ENCODE measurements at regions not wholly inside any gene's neighbourhood (a gene's known extent, or its start where the extent isn't known, plus 50 kb on each side); places are given as distances from the start of the nearest gene placed in this dataset.

GRCh38 chr20:10784554-10785183 is 110.9 kb upstream of the JAG1 start:
- no peak for TF ChIP-seq EP300 (conservative IDR thresholded peaks at IDR 0.05; ENCODE audit: poor library complexity, severe bottlenecking)
- no peak for TF ChIP-seq RAD21 (conservative IDR thresholded peaks at IDR 0.05)
- TF ChIP-seq POLR2AphosphoS5 (IDR thresholded peaks at IDR 0.05), result no peak
- TF ChIP-seq REST (IDR thresholded peaks at IDR 0.05; ENCODE audit: borderline replicate concordance), result no peak
- no peak for TF ChIP-seq TAF1 (IDR thresholded peaks at IDR 0.05; ENCODE audit: low read depth)
- no peak for TF ChIP-seq MXI1 (conservative IDR thresholded peaks at IDR 0.05; ENCODE audit: poor library complexity, severe bottlenecking)
- TF ChIP-seq EZH2 (IDR thresholded peaks at IDR 0.05; ENCODE audit: borderline replicate concordance, insufficient read depth, low read length, poor library complexity, severe bottlenecking), result no peak
- TF ChIP-seq CTCF (IDR thresholded peaks at IDR 0.05; ENCODE audit: poor library complexity, severe bottlenecking), result no peak
- no peak for TF ChIP-seq SMC3 (conservative IDR thresholded peaks at IDR 0.05; ENCODE audit: poor library complexity)
- no peak overlapping the region for H2AFZ ChIP-seq (ENCODE audit: low read depth, low read length)
- peak overlapping the region; percentile 44 for H3K27ac ChIP-seq (ENCODE audit: low read length)
- H4K20me1 ChIP-seq (ENCODE audit: insufficient read depth), result no peaks in the 10 kb centered on the region
- H3F3A ChIP-seq (ENCODE audit: insufficient read depth, low read length, poor library complexity, severe bottlenecking), result no peaks in the 10 kb centered on the region
- no peaks in the 10 kb centered on the region for H3K36me3 ChIP-seq (ENCODE audit: insufficient read depth, low read length)
- H3K79me2 ChIP-seq (replicated peaks; ENCODE audit: insufficient read depth, low read length), result no peaks in the 10 kb centered on the region
- H3K27me3 ChIP-seq (ENCODE audit: insufficient read depth, low read depth, low read length), result no peaks in the 10 kb centered on the region
- no peak overlapping the region for H3K4me2 ChIP-seq (ENCODE audit: low read length)
- H3K9ac ChIP-seq (ENCODE audit: low read length), result no peak overlapping the region
- peak overlapping the region; percentile 5 for H3K4me3 ChIP-seq (ENCODE audit: low read length)
- H3K9me3 ChIP-seq (ENCODE audit: low read length), result no peaks in the 10 kb centered on the region
- no peaks in the 10 kb centered on the region for H3K9me2 ChIP-seq (ENCODE audit: insufficient read depth, low read length)

GRCh38 chr20:10786678-10787077 is 112.9 kb upstream of the JAG1 start:
- H4K20me1 ChIP-seq (ENCODE audit: insufficient read depth), result no peaks in the 10 kb centered on the region
- H2AFZ ChIP-seq (ENCODE audit: low read depth, low read length), result no peak overlapping the region
- H3K36me3 ChIP-seq (ENCODE audit: insufficient read depth, low read length), result no peaks in the 10 kb centered on the region
- no peak overlapping the region for H3K4me2 ChIP-seq (ENCODE audit: low read length)
- H3F3A ChIP-seq (ENCODE audit: insufficient read depth, low read length, poor library complexity, severe bottlenecking), result no peaks in the 10 kb centered on the region
- no peak overlapping the region for H3K4me3 ChIP-seq (ENCODE audit: low read length)
- H3K9ac ChIP-seq (ENCODE audit: low read length), result no peak overlapping the region
- no peak overlapping the region for H3K27ac ChIP-seq (ENCODE audit: low read length)
- TF ChIP-seq RAD21 (conservative IDR thresholded peaks at IDR 0.05) (no peak), TAF1 (IDR thresholded peaks at IDR 0.05; ENCODE audit: low read depth) (no peak), POLR2AphosphoS5 (IDR thresholded peaks at IDR 0.05) (no peak), CTCF (IDR thresholded peaks at IDR 0.05; ENCODE audit: poor library complexity, severe bottlenecking) (no peak), SMC3 (conservative IDR thresholded peaks at IDR 0.05; ENCODE audit: poor library complexity) (no peak), MXI1 (conservative IDR thresholded peaks at IDR 0.05; ENCODE audit: poor library complexity, severe bottlenecking) (no peak), REST (IDR thresholded peaks at IDR 0.05; ENCODE audit: borderline replicate concordance) (no peak), EZH2 (IDR thresholded peaks at IDR 0.05; ENCODE audit: borderline replicate concordance, insufficient read depth, low read length, poor library complexity, severe bottlenecking) (no peak), EP300 (conservative IDR thresholded peaks at IDR 0.05; ENCODE audit: poor library complexity, severe bottlenecking) (no peak)
- H3K9me3 ChIP-seq (ENCODE audit: low read length), result no peaks in the 10 kb centered on the region
- H3K79me2 ChIP-seq (replicated peaks; ENCODE audit: insufficient read depth, low read length), result no peaks in the 10 kb centered on the region
- no peaks in the 10 kb centered on the region for H3K27me3 ChIP-seq (ENCODE audit: insufficient read depth, low read depth, low read length)
- H3K9me2 ChIP-seq (ENCODE audit: insufficient read depth, low read length), result no peaks in the 10 kb centered on the region

Data from neural cell (in vitro differentiated cells).